ENCODE measurements at regions not wholly inside any gene's neighbourhood (a gene's known extent, or its start where the extent isn't known, plus 50 kb on each side); places are given as distances from the start of the nearest gene placed in this dataset.
A peak's percentile ranks its signal among the peaks of the same experiment; 100 is the strongest.

- Histone ChIP-seq H3K36me3 (ENCODE audit: insufficient read depth, low read length) (no peaks in the 10 kb centered on the region), H3K4me3 (ENCODE audit: low read length) (no peak overlapping the region), H3K27ac (ENCODE audit: low read depth in 1 of 2, low read length in 2 of 2) (no peak overlapping the region), H3K4me1 (ENCODE audit: insufficient read depth, low read length) (no peaks in the 10 kb centered on the region), H3K9me3 (ENCODE audit: control insufficient read depth in 1 of 2, insufficient read depth in 1 of 2, low read length in 2 of 2) (no peaks in the 10 kb centered on the region), H3K27me3 (ENCODE audit: control insufficient read depth in 1 of 2, insufficient read depth in 2 of 2, low read length in 2 of 2) (no peaks in the 10 kb centered on the region)
- no peak overlapping the region for H3K4me3 Mint-ChIP-seq
- TF ChIP-seq CTCF (IDR thresholded peaks at IDR 0.05) = no peak
- ATAC-seq (ENCODE audit: poor library complexity) = no peak
- no peaks in the 10 kb centered on the region for H3K9me3 Mint-ChIP-seq
- no peaks in the 10 kb centered on the region for H3K27me3 Mint-ChIP-seq
- no peak overlapping the region for H3K27ac Mint-ChIP-seq
- ChIA-PET CTCF (no interaction called here), POLR2A (no interaction called here)
- H3K4me1 Mint-ChIP-seq (ENCODE audit: low read depth) = peaks cover 13% of the 10 kb centered on the region
- intact Hi-C loops (cut with DNase I, micrococcal nuclease) = no loop called here
- peak in 2 of 14 experiments; percentile 2 to 3 for DNase-seq
- H3K36me3 Mint-ChIP-seq (ENCODE audit: low read depth) = no peaks in the 10 kb centered on the region
Observed at GRCh38 chr2:100752628-100753333, 67.2 kb upstream of the NPAS2 start.

- H3K27me3 Mint-ChIP-seq = no peaks in the 10 kb centered on the region
- Histone ChIP-seq H3K4me3 (ENCODE audit: low read length) (no peak overlapping the region), H3K4me1 (ENCODE audit: insufficient read depth, low read length) (no peaks in the 10 kb centered on the region), H3K27ac (ENCODE audit: low read depth in 1 of 2, low read length in 2 of 2) (no peak overlapping the region), H3K9me3 (ENCODE audit: control insufficient read depth in 1 of 2, insufficient read depth in 1 of 2, low read length in 2 of 2) (no peaks in the 10 kb centered on the region), H3K27me3 (ENCODE audit: control insufficient read depth in 1 of 2, insufficient read depth in 2 of 2, low read length in 2 of 2) (no peaks in the 10 kb centered on the region), H3K36me3 (ENCODE audit: insufficient read depth, low read length) (no peaks in the 10 kb centered on the region)
- no peak for TF ChIP-seq CTCF (IDR thresholded peaks at IDR 0.05)
- no peak for ATAC-seq (ENCODE audit: poor library complexity)
- peaks cover 9% of the 10 kb centered on the region for H3K4me1 Mint-ChIP-seq (ENCODE audit: low read depth)
- DNase-seq = no peak
- H3K36me3 Mint-ChIP-seq (ENCODE audit: low read depth) = no peaks in the 10 kb centered on the region
- ChIA-PET CTCF (no interaction called here), POLR2A (interaction anchor here (0.6 kb wide), 1 partner anchor 225 kb away, joined by 3 read pairs; no protein-coding TSS in a partner anchor)
- no peaks in the 10 kb centered on the region for H3K9me3 Mint-ChIP-seq
- H3K27ac Mint-ChIP-seq = no peak overlapping the region
- H3K4me3 Mint-ChIP-seq = no peak overlapping the region
- intact Hi-C loops (cut with DNase I, micrococcal nuclease) = no loop called here
Observed at GRCh38 chr2:100753444-100753843, 66.5 kb upstream of the NPAS2 start.

- Mint-ChIP-seq H3K27me3 (no peaks in the 10 kb centered on the region), H3K9me3 (no peaks in the 10 kb centered on the region), H3K36me3 (ENCODE audit: low read depth) (no peaks in the 10 kb centered on the region), H3K4me3 (no peak overlapping the region), H3K4me1 (ENCODE audit: low read depth) (peaks cover 9% of the 10 kb centered on the region), H3K27ac (no peak overlapping the region)
- Histone ChIP-seq H3K27ac (ENCODE audit: low read depth in 1 of 2, low read length in 2 of 2) (no peak overlapping the region), H3K4me1 (ENCODE audit: insufficient read depth, low read length) (no peaks in the 10 kb centered on the region), H3K4me3 (ENCODE audit: low read length) (no peak overlapping the region), H3K27me3 (ENCODE audit: control insufficient read depth in 1 of 2, insufficient read depth in 2 of 2, low read length in 2 of 2) (no peaks in the 10 kb centered on the region), H3K9me3 (ENCODE audit: control insufficient read depth in 1 of 2, insufficient read depth in 1 of 2, low read length in 2 of 2) (no peaks in the 10 kb centered on the region), H3K36me3 (ENCODE audit: insufficient read depth, low read length) (no peaks in the 10 kb centered on the region)
- ATAC-seq (ENCODE audit: poor library complexity) (no peak), DNase-seq (no peak)
- intact Hi-C loops (cut with DNase I, micrococcal nuclease) = no loop called here
- CTCF ChIA-PET = no interaction called here
- no peak for TF ChIP-seq CTCF (IDR thresholded peaks at IDR 0.05)
- POLR2A ChIA-PET = interaction anchor here (0.6 kb wide), 1 partner anchor 224 kb away, joined by 3 read pairs; no protein-coding TSS in a partner anchor
Observed at GRCh38 chr2:100753881-100754280, 66.1 kb upstream of the NPAS2 start.
